K562 (cell line): ENCODE measurements at regions not wholly inside any gene's neighbourhood (a gene's known extent, or its start where the extent isn't known, plus 50 kb on each side); places are given as distances from the start of the nearest gene placed in this dataset.

Source experiments
- ATAC-seq: fragments of 200-7000 bp; cut with Tn5 transposase; 3 replicates; pipeline ENCODE4 v1.9.1; 2020; ENCODE audit warnings: moderate library complexity
- BruUV-seq: library from RNA; stranded (reverse); fragments of 400-500 nt; replicated peaks from 2 replicates; lab custom pipeline; 2021; lab: Mats Ljungman, UMichigan
- CTCF ChIA-PET: fragments of 300-600 bp; formaldehyde crosslinking; extraction: SDS; loops from one replicate; lab custom pipeline; 2021; ENCODE audit warnings: low intra/inter-chr PET ratio; lab: Yijun Ruan, JAX
- POLR2A ChIA-PET: fragments of 300-600, 350-650 bp; sonication (Branson Sonifier 250); formaldehyde crosslinking; extraction: SDS; loops from one replicate; lab custom pipeline; 2021; ENCODE audit warnings: antibody characterized with exemption, inconsistent platforms; lab: Yijun Ruan, JAX
- DNase-seq, 4 experiments: peaks; one replicate each; pipeline versions ENCODE4 v3.0.0 to v3.0.0-alpha.2; 2011 to 2018; ENCODE audit warnings: low spot score in 3 of 4, mixed read lengths in 3 of 4; ENCODE audit errors: extremely low read depth in 1 of 4
- FAIRE-seq: peaks from 2 replicates; lab custom pipeline; 2011; peaks lifted over from hg19 to GRCh38; lab: Jason Lieb, UNC
- H2AFZ ChIP-seq: 2 replicates; pipeline ENCODE4 v1.6.0; 2011; ENCODE audit warnings: low read depth, low read length, control low read depth, inconsistent platforms
- H3K27ac ChIP-seq: fragments of 200-600 bp; 3 replicates; pipeline ENCODE4 v1.8.0; 2011; ENCODE audit warnings: low read depth, mild to moderate bottlenecking, control low read depth, inconsistent platforms, low read length, moderate library complexity, mixed read lengths; ENCODE audit errors: extremely low read depth
- H3K27me3 ChIP-seq, 2 experiments: fragments of 300-600 bp in 1 of 2; 2 replicates in 1 of 2; 3 replicates in 1 of 2; pipeline versions ENCODE4 v1.6.0 to v1.8.0; 2011; ENCODE audit warnings: inconsistent platforms in 2 of 2, low read length in 2 of 2, mild to moderate bottlenecking in 1 of 2, mixed read lengths in 1 of 2, moderate library complexity in 1 of 2; ENCODE audit not compliant: control insufficient read depth in 2 of 2, insufficient read depth in 2 of 2
- H3K36me3 ChIP-seq: fragments of 300-600 bp; 3 replicates; pipeline ENCODE4 v1.8.0; 2011; ENCODE audit warnings: mild to moderate bottlenecking, low read length, inconsistent platforms; ENCODE audit not compliant: control insufficient read depth, insufficient read depth
- H3K4me1 ChIP-seq, 2 experiments: fragments of 200-600 bp in 1 of 2; replicated peaks in 1 of 2; 2 replicates in 1 of 2; 3 replicates in 1 of 2; pipeline versions ENCODE4 v1.5.1 to v1.8.0; 2011; ENCODE audit warnings: inconsistent platforms in 2 of 2, low read length in 2 of 2, mild to moderate bottlenecking in 1 of 2, mixed read lengths in 1 of 2, moderate library complexity in 1 of 2; ENCODE audit not compliant: control insufficient read depth in 2 of 2, insufficient read depth in 2 of 2
- H3K4me2 ChIP-seq: 2 replicates; pipeline ENCODE4 v1.6.1; 2011; ENCODE audit warnings: low read length, control low read depth, inconsistent platforms, mixed read lengths; ENCODE audit not compliant: insufficient read depth
- H3K4me3 ChIP-seq: fragments of 200-600 bp; sonication (generic), shearing (Covaris generic); 2 replicates; pipeline ENCODE4 v1.5.1; 2016; ENCODE audit warnings: control low read depth, inconsistent platforms
- H3K79me2 ChIP-seq: fragments of 200-600 bp; 3 replicates; pipeline ENCODE4 v1.8.0; 2011; ENCODE audit warnings: low read length, inconsistent platforms; ENCODE audit not compliant: control insufficient read depth, insufficient read depth
- H3K9ac ChIP-seq, 2 experiments: 2 replicates each; pipeline versions ENCODE4 v1.6.0 to v1.6.1; 2011; ENCODE audit warnings: low read depth in 2 of 2, low read length in 2 of 2, control low read depth in 1 of 2, inconsistent platforms in 1 of 2, mild to moderate bottlenecking in 1 of 2, mixed read lengths in 1 of 2; ENCODE audit not compliant: insufficient read depth in 1 of 2
- H3K9me1 ChIP-seq: one replicate; pipeline ENCODE4 v1.6.0; 2011; ENCODE audit warnings: inconsistent platforms, mild to moderate bottlenecking, low read length, moderate library complexity; ENCODE audit not compliant: control insufficient read depth, insufficient read depth
- H3K9me3 ChIP-seq: replicated peaks from 2 replicates; pipeline ENCODE4 v1.5.1; 2011; ENCODE audit warnings: low read depth, low read length, inconsistent platforms; ENCODE audit not compliant: control insufficient read depth, insufficient read depth
- H4K20me1 ChIP-seq: replicated peaks from 2 replicates; pipeline ENCODE4 v1.6.1; 2011; ENCODE audit warnings: low read length, inconsistent platforms, mixed read lengths; ENCODE audit not compliant: control insufficient read depth, insufficient read depth
- CBFA2T3 ChIP-seq: fragments of 450-650 bp; IDR thresholded peaks from 2 replicates; pipeline ENCODE4 v1.6.1; 2017
- L3MBTL2 ChIP-seq: fragments of 450-650 bp; IDR thresholded peaks from 2 replicates; pipeline ENCODE4 v1.6.1; 2016; ENCODE audit warnings: mild to moderate bottlenecking, moderate library complexity
- MYC ChIP-seq, 2 experiments: fragments of 250-450 bp in 1 of 2; sonication (Bioruptor Pico) in 1 of 2; IDR thresholded peaks; 2 replicates each; pipeline versions ENCODE4 v1.5.1 to v1.6.1; 2012 to 2021; ENCODE audit warnings: low read depth in 2 of 2, borderline replicate concordance in 1 of 2, improper control_type of control experiment in 1 of 2, low read length in 1 of 2, mild to moderate bottlenecking in 1 of 2, moderate library complexity in 1 of 2
- WGBS: fragments of 100-300 bp; shearing (Covaris generic); methylation state at CpG from one replicate; pipeline ENCODE4 v1.1.6; 2016; ENCODE audit warnings: low coverage, mixed read lengths; ENCODE audit not compliant: insufficient coverage; ENCODE audit errors: missing lambda C conversion rate; 5-methylcytosine and 5-hydroxymethylcytosine counted together
- in situ Hi-C: fragments of 300-500 bp; cut with MboI; formaldehyde crosslinking; loops from 4 replicates; pipeline ENCODE4 v1.15.0; 2018; ENCODE audit warnings: inconsistent platforms, mixed read lengths
- intact Hi-C: fragments of 100-400 bp; cut with micrococcal nuclease; formaldehyde crosslinking; loops from 2 replicates; pipeline ENCODE4 v1.14.2; 2022
- TF ChIP-seq, protein P1 (sequence below): fragments of 250-450 bp; sonication (Bioruptor Pico); IDR thresholded peaks from 2 replicates; pipeline ENCODE4 v1.4.0; 2020; ENCODE audit warnings: mild to moderate bottlenecking

DNA sequence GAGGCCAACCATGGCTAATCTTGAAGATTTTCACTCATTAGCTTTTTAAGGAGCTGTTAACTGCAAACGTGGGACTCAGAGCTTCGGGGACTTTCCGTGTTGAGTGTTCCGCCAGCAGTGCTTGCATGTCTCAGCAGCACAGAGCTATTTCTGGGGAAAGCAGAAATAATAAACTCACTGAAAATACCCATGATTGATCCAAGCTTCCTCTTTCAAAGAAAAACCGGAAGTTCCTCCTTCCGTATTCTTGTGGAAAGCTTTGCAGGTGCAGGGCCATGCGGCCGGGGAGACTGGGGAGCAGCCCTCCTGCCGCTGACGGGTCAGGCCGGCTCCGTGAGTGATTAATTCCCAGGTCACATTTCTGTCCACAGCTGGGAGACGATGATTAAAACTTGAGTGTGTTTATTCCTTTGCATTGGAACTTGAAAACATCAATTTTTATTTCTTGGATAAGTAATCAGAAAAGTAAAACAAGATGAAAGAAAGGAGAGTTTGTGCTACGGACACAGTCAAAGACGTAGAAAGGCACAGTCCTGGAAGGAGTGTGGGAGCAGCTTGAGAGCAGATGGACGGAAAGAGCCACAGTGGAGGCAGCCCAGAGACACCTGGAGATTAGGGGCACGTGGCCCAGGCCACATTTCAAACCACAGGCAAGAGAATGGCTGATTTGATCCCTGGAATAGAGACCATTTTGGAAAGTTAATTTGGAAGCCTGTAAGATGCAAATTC is 54.2 kb upstream of the CTDP1 start:
- TF ChIP-seq, protein P1, sequence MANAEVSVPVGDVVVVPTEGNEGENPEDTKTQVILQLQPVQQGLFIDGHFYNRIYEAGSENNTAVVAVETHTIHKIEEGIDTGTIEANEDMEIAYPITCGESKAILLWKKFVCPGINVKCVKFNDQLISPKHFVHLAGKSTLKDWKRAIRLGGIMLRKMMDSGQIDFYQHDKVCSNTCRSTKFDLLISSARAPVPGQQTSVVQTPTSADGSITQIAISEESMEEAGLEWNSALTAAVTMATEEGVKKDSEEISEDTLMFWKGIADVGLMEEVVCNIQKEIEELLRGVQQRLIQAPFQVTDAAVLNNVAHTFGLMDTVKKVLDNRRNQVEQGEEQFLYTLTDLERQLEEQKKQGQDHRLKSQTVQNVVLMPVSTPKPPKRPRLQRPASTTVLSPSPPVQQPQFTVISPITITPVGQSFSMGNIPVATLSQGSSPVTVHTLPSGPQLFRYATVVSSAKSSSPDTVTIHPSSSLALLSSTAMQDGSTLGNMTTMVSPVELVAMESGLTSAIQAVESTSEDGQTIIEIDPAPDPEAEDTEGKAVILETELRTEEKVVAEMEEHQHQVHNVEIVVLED = no peak
- peak; percentile 6; the same call in 1 of the 2 replicates for TF ChIP-seq CBFA2T3
- peak; percentile 54; the same call in 1 of the 2 replicates for TF ChIP-seq L3MBTL2
- TF ChIP-seq MYC (IDR thresholded peaks at IDR 0.05; ENCODE audit: low read depth, low read length) = peak; percentile 23; the same call in 1 of the 2 replicates
- TF ChIP-seq MYC (CRISPR knock-in tag; IDR thresholded peaks at IDR 0.05; ENCODE audit: borderline replicate concordance, low read depth) = no peak
- intact Hi-C loops (loop anchor here (5.0 kb wide), 1 partner anchor 88 kb away; no protein-coding TSS in a partner anchor), in situ Hi-C loops (loop anchor here (5.0 kb wide), 1 partner anchor 78 kb away; no protein-coding TSS in a partner anchor)
- ChIA-PET CTCF (no interaction called here), POLR2A (no interaction called here)
- Histone ChIP-seq H3K9ac (no peak overlapping the region), H3K27me3 (peaks cover 22 to 47% of the 10 kb centered on the region in 2 experiments; a peak in 4 of 5 replicates), H3K4me1 (peaks cover 6 to 19% of the 10 kb centered on the region in 2 experiments; a peak in 3 of 5 replicates), H4K20me1 (no peaks in the 10 kb centered on the region), H3K4me3 (no peak overlapping the region), H3K9me1 (no peaks in the 10 kb centered on the region), H3K36me3 (no peaks in the 10 kb centered on the region), H3K27ac (no peak overlapping the region), H3K79me2 (no peaks in the 10 kb centered on the region), H3K9me3 (no peaks in the 10 kb centered on the region), H2AFZ (peak overlapping the region; percentile 60; the same call in 1 of the 2 replicates), H3K4me2 (no peak overlapping the region)
- WGBS = 17% methylated on average over 17 of the region's 17 CpGs
- FAIRE-seq (no peak), DNase-seq (no peak), ATAC-seq (no peak)
- no TSS peak for BruUV-seq
